CD4-positive, alpha-beta T cell treated with Interleukin-17A for 4 hours (primary cell): ENCODE measurements at regions not wholly inside any gene's neighbourhood (a gene's known extent, or its start where the extent isn't known, plus 50 kb on each side); places are given as distances from the start of the nearest gene placed in this dataset.
"Not testable (repeated sequence)": the region's sequence is repeated elsewhere in the genome, so short reads cannot be mapped to it uniquely, and the experiment has no call there.

Source experiments
- DNase-seq: peaks from one replicate; pipeline ENCODE4 v3.0.0-alpha.2; 2020; ENCODE audit warnings: mixed read lengths

DNA sequence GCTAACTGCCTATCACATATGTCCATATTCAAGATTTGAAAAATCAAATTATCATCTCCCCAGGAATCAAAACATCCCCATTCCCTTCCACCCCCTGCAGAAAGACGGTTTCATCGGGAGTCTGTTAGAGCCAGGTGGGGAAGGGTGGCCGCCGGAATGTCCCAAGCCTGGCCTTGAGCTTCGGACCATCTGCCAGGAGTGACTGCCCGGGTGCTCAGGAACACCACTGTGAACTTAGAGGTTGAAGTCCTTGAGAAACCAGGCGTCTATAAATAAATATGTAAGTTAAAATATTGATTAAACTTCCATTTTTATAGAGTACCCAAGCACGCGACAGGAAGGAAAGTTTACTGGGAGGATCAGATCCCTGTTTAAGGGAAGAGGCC, 250.8 kb downstream of the DLL1 start:
- DNase-seq, result no peak

DNA sequence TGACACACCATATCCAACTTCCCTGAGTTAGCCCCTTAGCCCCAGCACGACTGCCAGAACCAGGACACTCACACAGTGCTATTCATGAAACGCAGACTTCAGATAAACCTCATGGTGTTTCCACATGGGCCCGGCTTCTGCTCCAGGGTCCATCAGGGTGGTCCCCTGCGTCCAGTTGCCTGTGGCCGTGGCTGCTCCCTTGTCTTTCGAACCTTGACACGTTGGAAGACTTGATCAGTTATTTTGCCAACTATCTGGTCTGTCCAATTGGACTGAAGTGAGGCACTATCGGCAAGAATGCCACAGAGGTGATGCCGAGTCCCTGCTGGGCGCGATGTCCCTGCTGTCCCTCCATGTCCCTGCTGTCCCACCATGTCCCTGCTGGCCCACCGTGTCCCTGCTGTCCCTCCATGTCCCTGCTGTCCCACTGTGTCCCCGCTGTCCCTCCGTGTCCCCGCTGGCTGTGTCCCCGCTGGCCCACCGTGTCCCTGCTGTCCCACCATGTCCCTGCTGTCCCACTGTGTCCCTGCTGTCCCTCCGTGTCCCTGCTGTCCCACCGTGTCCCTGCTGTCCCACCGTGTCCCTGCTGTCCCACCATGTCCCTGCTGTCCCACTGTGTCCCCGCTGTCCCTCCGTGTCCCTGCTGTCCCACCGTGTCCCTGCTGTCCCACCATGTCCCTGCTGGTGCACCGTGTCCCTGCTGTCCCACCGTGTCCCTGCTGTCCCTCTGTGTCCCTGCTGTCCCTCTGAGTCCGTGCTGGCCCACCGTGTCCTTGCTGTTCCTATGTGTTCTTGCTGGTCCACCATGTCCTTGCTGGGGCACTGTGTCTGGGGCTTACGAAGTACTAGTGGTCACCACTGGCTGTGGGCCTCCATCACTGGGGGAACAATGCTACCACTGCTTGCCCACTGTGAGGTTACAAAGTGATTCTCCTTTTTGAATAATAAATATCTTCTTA, 251.4 kb downstream of the DLL1 start:
- DNase-seq, result no peak

DNA sequence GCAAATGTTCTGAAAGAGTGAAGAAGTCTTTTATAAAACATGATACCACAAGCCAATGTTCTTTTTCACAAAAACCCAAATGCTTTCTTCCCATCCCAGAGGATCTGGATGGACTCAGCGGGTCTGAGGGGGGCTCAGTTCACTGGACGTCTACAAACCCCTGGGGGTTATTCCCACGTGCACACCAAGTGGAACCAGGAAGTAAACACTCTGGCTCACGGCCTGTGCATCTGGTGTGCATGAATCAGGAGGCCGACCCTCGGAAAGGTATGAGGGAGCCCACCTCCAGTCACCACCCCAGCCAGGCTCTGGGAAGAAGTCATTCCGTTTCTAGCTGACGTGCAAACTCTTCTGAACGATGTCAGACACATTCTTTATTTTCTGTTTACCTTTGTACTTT, 252.2 kb downstream of the DLL1 start:
- DNase-seq, result no peak

GRCh38 chr6:170038251-170038650, 252.6 kb downstream of the DLL1 start:
- DNase-seq, result no peak

- DNase-seq, result no peak
These were observed 253.2 kb downstream of the DLL1 start for GRCh38 chr6:170037541-170038250.

DNA sequence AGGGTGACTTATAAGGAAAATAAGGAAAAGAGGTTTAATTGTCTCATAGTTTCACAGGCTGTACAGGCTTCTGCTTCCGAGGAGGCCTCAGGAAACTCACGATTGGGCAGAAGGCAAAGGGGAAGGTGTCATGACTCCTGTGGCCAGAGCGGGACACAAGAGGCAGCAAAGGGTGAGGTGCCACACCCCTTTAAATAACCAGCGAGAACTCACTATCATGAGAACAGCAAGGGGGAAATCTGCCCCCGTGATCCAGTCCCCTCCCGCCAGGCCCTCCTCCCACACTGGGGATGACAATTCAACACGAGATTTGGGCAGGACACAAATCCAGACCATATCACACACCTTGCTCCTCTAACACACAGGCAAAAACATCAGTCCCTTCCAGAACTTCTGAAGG, 254.0 kb downstream of the DLL1 start:
- DNase-seq, result no peak

- DNase-seq, result not testable (repeated sequence)
These were observed 254.5 kb downstream of the DLL1 start for GRCh38 chr6:170036367-170036766.

DNA sequence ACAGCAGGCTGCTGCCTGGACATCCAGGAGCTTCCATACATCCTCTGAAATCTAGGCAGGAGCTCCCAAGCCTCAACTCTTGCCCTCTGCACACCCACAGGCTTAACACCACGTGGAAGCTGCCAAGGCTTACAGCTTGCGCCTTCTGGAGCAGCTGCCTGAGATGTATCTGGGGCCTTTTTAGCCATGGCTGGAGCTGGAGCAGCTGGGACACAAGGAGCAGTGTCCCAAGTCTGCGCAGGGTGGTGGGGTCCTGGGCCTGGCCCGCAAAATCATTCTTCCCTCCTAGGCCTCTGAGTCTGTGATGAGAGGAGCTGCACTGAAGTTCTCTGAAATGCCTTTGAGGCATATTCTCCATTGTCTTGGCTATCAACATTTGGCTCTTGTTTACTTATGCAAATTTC, 255.0 kb downstream of the DLL1 start:
- no peak for DNase-seq

DNA sequence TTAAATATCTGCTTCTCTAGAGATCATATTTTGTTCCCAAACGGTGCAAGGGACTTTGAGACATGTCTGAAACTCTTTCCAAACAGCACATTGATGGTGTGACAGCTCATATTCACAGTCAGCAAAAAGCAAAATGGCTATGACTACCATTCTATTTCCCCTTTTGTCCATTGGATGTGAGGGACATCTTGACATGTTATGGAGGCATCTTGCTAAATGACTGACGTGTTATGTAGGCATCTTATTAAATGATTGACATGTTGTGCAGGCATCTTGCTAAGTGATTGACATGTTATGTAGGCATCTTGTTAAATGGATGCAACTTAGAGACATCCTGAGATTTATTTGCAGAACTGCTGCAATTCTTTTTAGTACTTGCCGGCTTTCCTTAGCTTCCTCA, 255.8 kb downstream of the DLL1 start:
- no peak for DNase-seq

DNA sequence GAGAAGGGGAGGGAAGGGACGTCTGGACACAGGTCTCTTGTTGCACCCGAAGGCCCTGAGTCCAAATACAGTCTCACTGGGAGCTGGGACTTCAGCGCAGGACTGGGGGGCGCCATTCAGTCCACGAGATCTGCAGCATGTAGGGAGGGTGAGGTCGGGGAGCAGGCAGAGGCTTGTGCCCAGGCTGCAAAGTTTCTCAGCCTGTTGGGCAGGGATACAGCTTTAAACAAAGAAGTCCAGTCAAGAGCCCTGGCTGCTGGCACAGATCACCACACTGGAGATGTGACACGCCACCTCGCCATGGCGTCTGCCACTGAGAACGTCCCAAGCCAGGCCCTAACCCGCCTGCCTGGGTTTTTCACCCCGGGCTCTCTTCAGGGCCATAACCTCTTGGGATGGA, 256.6 kb downstream of the DLL1 start:
- DNase-seq, result no peak

DNA sequence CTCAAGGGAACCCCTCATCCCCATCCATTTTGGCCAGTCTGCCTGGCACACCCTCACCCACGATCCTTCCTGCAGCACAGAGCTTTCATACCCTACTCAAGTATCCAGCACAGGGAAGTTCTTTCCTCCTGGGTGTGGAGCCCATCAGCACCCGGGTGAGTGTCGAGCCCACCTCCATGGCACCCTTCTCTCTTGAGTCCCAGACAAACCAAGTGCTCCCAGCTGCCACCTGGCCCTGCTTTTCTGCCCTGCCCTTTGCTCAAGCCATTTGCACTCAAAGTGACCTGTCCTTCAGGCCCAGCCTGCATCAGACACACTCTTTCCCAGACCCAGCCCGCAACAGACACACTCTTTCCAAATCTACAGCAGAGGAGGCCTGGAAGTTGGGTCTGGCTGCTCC, 257.2 kb downstream of the DLL1 start:
- DNase-seq, result no peak

GRCh38 chr6:170032706-170033309, 258.1 kb downstream of the DLL1 start:
- no peak for DNase-seq

GRCh38 chr6:170032197-170032596, 258.7 kb downstream of the DLL1 start:
- no peak for DNase-seq

DNA sequence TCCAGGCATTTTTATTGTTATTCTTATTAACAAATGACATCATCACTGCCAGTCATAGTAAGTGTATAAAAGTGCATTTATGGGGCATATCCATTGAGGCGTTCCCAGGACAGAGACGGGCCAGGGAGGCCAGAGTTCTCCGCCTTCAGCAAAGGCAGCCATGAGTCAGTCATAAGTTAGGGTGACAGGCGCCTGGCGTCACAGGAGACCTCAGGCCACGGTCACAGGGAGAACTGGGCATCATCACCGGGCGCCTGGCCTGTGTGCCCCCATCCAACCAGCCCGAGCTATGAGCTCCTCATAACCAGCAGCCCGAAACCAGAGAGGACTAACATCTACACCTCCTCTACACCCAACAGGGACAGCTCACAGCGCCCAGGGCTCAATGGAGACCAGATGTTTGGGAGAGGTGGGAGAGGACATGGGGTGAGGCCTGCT, 259.2 kb downstream of the DLL1 start:
- no peak for DNase-seq

DNA sequence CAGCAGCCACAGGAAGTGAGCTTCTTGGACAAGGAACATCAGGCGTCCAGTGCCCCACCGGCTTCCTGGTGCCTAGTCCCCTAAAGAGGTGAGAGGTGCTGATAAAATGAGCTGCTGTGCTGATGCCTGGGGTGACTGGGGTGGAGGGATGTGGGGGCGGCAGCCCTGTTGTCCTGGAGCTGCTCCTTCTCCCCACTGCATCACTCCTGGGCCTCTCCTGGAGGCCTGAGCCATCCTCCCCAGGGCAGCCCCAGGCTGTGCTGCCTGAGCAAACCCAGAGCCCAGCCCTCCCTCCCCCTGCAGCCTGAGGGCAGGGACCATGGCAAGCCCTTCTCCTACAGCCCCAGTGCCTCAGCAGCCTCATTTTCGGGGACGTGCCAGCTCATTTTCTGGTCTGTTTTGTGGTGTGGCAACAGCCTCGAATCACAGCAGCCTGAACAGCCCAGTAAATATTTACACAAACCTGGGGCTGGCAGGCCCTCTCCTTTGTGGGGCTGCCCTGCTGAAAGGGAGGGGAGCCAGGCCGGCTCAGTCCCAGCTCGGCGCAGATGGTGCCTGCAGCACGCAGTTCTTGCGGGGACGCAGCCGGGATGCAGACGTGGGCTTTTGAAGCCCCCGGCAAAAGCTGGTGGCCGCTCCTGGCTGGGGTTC, 259.9 kb downstream of the DLL1 start:
- DNase-seq, result no peak

- DNase-seq, result no peak
These were observed 260.5 kb downstream of the DLL1 start for GRCh38 chr6:170030284-170030815.

GRCh38 chr6:170029416-170030283, 261.2 kb downstream of the DLL1 start:
- DNase-seq, result no peak

DNA sequence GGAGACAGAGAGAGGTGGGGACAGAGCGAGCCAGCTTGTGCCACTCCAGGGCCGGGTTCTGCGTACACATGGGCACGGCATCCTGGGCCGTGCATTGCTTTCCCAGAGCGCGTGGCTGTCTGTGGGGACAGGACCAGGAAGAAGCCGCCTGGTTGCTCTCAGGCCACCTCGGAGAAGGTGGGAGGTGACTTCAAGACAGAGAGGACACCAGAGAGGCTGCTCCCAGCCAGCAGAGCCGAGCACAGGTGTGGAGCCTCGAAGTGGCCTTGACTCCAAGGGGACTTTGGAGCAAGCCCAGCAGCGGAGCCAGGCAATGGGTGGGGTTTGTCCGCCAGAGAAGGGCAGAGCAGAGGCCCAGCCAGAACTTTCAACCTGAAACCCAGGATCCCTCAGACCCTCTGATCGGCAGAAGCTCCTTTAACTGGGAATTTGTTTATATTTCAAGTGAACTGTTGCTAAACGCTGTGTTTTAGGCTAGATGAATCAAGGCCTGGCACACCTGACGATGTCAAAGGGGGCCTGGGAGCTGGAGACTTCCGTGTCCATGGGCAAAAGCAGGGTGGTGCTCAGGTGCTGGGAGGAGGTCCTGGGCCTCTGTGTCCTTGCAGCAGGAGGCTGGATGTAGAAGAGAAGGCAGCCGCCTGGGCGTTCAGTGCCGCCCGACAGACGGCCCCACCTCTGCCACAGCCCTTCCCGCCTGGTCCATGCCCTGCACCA, 262.1 kb downstream of the DLL1 start:
- no peak for DNase-seq

GRCh38 chr6:170027647-170028043, 263.2 kb downstream of the DLL1 start:
- no peak for DNase-seq

DNA sequence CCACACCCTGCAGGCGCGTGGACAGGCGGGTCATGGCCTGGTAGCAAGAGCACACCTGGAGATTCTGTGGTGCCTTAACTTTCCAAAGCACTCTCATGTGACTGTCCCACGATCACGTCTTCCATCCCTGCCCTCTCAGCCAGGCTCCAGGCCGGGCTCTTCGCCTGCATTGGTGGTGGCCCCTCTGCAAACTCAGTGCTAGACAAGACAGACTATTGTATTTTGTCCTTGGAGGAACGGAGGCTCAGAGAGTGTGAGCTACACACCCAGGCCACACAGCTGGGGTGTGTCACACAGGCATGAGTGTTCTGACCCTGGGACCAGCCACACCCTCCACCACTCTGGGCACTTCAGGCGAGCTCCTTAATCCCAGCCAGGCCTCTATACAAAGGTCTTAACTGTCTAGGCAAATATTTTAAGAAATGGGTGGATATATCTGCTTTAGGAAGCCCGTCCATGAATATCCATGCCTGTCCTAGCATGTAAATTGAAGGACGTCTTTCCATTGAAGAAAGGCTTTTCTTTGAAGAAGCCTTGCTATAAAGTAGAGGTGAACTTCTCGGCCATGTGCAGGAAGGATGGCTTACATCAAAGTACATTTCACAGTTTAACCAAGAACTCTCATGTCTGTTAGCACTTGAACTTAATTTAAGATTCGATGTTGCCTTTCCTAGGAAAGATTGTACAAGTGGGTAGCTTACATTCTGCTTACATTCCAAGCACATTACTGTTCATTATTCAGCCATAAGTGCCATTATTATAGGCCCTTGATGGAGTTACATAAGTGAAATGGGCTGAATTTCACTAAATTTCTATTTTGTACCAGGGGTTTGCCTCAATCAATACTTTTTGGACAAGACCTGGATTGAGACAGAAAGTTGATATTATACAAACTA, 263.9 kb downstream of the DLL1 start:
- no peak for DNase-seq
